Globus pallidus (tissue), 1 donor: ENCODE measurements at regions not wholly inside any gene's neighbourhood (a gene's known extent, or its start where the extent isn't known, plus 50 kb on each side); places are given as distances from the start of the nearest gene placed in this dataset.

Source experiments
- DNase-seq: peaks from one replicate; pipeline ENCODE4 v3.0.0-alpha.2; 2015; ENCODE audit warnings: low spot score

DNA sequence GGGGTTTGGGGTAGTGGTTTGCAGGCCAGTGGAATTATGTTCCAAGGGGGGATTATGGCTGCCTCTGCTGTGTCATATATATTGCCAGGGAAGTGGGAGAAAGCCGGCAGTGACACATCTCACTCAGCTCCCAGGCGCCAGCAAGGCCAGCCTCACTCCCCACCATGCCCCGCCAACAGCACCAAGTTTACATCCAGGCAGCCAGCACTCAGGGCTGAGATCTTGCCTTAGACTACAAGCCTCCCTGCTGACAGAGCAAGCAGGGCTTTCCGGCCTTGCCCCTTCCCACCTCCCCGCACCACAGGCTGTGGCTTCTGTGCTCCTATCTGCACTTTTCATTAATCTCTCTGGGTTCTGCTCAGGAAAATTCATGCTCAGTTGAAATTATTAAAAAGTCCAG is 385.1 kb downstream of the MZT1 start:
- DNase-seq: no peak

GRCh38 chr13:72341904-72342303 is 385.5 kb downstream of the MZT1 start:
- no peak for DNase-seq

- DNase-seq: peak; percentile 29
Measured at GRCh38 chr13:72317346-72318109, 409.9 kb downstream of the MZT1 start.

- DNase-seq: no peak
Measured at GRCh38 chr13:72316716-72317115, 410.7 kb downstream of the MZT1 start.

- no peak for DNase-seq
Measured at GRCh38 chr13:72315312-72315711, 412.1 kb downstream of the MZT1 start.

GRCh38 chr13:72314210-72314609 is 413.2 kb downstream of the MZT1 start:
- no peak for DNase-seq

- DNase-seq: no peak
Measured at GRCh38 chr13:72313546-72313945, 413.9 kb downstream of the MZT1 start.

GRCh38 chr13:72303941-72304746 is 423.3 kb downstream of the MZT1 start:
- no peak for DNase-seq

DNA sequence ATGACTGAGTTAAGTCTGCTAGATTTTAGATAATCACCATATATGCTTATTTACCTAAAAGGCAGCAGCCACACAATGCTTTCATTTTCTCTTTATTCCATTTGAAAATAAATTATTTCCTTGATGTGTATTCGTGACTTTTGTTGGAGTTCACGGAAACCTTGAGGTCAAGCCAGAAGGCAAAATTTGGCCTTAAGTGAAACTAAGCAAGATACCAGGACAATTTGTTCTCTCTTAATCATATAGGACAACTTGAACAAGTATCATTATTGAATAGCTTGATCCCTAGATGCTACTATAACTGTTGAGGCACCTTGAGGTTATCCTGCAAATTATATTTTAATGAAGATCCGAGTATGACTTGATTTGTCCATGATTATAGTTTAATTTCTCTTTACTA is 429.2 kb upstream of the DACH1 start:
- no peak for DNase-seq

- no peak for DNase-seq
Measured at GRCh38 chr13:72295153-72295552, 428.1 kb upstream of the DACH1 start.

DNA sequence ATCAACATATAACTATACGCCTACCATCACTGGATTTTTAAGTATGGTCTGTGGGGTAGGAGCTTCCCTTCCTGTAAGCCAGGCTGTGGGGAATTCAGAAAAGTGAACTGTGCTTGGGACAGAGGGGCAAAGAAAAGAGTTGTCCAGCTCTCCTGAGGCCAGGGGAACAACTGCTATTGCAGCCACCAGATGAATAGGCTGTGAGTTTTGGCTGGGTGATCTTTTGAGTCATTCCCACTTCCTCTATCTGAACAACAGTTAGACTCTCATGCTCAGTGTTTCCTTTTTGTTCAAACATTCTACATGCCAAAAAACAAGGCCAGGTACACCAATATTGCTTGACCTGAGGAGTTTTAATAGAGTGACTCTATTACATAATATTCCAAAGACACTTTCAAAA is 426.2 kb upstream of the DACH1 start:
- DNase-seq: no peak

GRCh38 chr13:72290962-72291681 is 424.1 kb upstream of the DACH1 start:
- no peak for DNase-seq

GRCh38 chr13:72286421-72286820 is 419.4 kb upstream of the DACH1 start:
- no peak for DNase-seq

DNA sequence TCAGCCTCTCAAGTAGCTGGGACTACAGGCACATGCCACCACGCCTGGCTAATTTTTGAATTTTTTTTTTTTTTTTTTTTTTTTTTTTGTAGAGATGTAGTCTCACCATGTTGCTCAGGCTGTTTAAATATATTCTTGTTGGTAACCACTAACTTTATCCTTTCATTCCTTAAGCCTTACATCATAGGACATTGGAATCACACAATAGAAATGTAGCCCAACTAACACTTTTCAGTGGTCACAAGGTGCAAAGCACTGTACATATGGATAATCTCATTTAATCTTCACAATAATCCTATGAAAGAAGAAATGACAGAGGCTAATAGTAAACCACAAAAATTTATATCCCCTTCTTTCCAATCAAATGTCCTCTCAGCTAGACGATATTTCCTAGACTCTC is 417.8 kb upstream of the DACH1 start:
- no peak for DNase-seq

- no peak for DNase-seq
Measured at GRCh38 chr13:72261732-72262131, 394.7 kb upstream of the DACH1 start.

GRCh38 chr13:72259528-72259927 is 392.5 kb upstream of the DACH1 start:
- DNase-seq: no peak

DNA sequence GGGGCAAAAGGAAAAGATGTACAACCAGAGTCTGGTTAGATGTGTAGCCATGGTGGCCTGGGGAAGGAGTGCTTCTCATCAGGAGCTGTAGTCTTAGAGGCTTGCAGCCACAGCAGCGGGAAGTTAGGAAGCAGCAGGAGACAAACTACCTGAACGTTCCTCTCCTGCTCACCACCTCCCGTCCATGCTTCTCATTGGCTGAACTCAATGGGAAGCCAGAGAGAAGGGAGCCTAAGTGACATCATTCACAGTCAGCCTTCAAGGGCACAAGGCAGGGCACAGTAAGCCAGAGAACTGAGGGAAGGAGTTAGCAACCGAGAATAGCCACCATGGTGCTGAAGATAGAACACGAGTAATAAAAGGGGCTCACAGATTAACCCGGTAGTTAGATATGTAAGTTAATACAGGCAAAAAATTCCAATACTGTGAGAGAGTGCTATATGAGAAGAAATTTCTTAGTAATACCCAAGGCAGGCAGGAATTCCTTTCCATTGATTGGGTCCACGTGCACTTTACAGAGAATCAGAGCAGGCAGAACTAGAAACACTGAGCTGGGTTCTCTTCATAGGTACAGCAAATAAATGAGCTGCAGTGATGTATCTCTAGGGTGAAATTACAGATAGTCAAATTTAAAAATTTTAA is 391.5 kb upstream of the DACH1 start:
- DNase-seq: no peak

DNA sequence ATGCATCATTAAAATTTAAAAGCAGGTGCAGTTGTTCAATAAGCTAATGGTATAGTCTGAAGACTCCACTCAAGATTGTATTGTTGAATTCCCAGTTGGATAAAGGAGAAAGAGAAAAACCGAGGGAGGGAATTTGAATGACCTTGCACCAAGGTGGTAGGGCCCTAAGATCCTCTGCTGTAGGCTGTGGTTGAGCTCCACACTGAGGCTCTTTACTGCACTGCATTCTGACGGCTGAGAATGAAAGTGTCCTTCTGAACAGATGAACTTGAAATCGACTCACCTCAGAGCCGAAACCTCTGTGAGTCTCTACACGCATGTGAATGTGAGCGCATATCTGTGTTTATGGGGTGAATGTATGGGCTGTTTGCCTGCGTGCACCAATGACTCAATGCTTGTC is 388.9 kb upstream of the DACH1 start:
- peak; percentile 24 for DNase-seq

DNA sequence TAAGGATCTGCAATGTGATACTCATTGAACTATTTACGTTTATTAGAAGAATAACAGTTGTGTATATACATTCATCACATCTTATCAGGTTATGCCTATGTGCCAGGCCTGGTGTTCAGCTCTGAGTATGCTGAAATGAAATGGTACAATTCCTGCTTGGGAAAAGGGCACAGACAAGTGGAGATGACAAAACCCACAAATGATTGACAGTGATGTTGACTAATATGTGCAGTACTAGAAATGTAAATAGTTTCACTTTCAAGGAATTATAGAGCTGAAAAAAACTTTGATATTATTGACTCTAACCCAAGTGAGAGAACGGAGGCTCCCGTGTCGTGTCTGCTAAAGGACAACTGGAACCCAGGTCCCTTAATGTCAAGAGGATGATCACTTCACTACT is 386.8 kb upstream of the DACH1 start:
- DNase-seq: no peak

DNA sequence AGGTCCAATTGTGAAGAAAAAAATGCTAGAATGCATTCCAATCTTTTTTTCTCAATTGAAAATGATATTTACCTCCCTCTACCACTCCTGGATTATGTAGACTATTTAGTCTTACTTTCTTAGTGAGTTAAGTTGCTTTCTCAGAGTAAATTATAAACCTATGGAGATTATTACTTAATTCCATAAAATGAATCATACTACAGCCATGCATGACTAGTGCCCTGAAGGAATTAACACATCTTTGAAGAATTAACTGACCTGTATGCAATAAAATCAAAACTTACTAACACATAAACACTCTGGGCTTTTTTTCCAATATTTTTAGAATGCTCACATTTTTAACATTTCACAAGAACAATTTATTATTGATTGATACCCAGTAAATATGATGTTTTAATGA is 379.4 kb upstream of the DACH1 start:
- DNase-seq: no peak

DNA sequence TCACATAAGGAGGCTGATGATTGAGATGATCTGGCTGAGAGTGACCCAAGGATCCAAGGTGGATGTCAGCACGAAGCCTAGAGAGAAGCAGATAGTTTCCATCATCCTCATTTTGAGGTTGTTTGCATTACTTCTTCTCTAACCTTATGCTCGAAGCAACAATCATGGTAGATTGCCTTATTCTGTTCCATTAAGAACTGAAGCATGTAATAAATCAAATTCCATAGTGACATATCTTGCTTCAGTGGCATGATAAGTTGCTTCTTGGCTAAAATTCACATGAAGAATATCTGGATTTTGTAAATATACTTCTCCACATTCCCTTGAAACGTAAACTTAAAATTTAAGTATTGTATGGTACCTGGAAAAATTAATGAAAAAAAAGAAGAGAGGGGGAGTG is 377.8 kb upstream of the DACH1 start:
- DNase-seq: no peak

DNA sequence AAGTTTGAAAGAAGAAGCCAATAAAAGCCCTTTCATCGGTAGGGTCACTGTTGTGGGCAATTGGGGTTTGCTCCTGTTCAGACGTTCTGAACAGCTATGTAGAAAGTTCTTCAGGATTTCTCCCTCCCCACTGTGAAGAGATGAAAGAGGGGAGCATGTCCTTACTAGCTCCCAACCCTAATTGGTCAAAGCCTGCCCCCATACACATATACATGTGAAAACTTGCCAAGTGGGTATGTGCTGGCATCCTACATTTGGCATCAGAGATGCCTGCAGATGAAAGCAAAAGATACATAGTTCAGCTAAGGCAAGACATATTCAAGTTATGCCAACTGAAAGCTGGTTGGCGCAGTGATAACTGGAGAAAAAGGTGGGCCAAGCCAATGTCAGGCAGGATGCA is 363.1 kb upstream of the DACH1 start:
- no peak for DNase-seq
